Superior temporal gyrus (tissue), 1 donor: ENCODE measurements at regions not wholly inside any gene's neighbourhood (a gene's known extent, or its start where the extent isn't known, plus 50 kb on each side); places are given as distances from the start of the nearest gene placed in this dataset.
A peak's percentile ranks its signal among the peaks of the same experiment; 100 is the strongest.
"Not testable (repeated sequence)": the region's sequence is repeated elsewhere in the genome, so short reads cannot be mapped to it uniquely, and the experiment has no call there.

ENCODE experiments used
- DNase-seq: peaks from one replicate; pipeline ENCODE4 v3.0.0-alpha.2; 2016; ENCODE audit errors: extremely low spot score

DNA sequence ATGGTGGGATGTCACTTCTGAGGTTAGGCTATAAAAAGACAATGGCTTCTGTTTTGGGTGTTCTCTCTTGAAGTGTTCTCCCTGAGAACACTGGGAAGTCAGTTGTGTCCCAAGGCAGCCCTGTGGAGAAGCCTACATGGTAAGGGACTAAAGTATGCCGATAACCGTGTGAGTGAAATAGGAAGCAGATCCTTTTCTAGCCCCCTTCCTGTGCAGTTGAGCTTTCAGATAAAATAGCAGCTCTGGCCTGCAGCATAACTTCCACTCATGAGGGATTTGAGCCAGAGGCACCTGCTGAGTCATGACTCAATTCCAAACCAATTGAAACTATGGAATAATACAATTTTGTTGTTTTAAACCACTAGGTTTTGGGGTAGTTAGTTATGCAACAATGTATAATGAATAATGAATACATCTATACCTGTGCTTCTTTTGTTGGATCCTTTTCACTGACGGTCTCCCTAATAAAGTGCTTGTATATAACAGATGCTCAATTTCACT is 241.6 kb downstream of the TFAP2B start:
- no peak for DNase-seq

DNA sequence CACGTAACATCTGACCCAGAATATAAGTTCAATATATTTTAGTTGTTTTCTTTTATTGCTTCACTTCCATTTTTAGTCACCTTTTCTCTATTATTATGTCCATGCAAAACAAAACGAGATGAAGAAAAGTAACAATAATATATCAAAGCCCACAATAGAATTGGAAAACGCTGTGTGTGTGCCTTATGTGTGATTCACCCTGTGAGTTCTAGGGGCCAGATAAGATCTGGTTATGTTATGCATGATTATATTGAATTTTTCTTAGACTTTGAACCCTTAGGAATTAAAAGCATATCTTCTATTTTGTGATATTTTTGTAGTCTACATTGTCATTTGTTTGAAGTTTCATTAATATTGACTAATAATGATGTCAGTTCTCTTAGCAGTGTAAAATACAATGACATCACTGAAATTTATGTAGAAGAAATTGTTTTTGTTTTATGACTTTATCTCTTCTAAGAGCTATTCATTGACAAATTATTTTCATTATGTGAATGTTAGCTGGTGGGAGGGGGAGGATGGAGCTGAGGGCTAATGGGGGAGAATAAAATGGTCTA is 243.6 kb downstream of the TFAP2B start:
- DNase-seq: no peak

GRCh38 chr6:51077821-51078518 is 259.3 kb downstream of the TFAP2B start:
- no peak for DNase-seq

- DNase-seq: no peak
Observed at GRCh38 chr6:51090343-51090742, 271.7 kb downstream of the TFAP2B start.

DNA sequence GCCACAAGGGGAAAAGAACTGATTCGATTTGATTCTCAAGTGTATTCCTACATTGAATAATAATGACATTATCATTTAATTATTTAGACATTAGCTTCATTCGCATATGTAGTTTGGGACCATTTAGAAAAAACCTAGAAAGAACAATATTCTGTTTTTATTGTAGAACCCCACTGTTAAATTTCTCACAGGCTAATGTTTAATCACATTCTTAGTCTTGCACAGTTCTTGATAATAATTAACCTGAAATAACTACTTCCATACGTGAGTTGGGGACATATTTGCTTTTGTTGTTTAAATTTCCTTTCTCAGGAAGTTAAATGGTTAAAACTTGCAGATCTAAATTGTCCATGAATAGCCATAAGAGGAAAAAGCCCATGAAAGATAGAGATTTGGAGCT is 275.2 kb downstream of the TFAP2B start:
- DNase-seq: no peak

GRCh38 chr6:51094271-51094670 is 275.6 kb downstream of the TFAP2B start:
- no peak for DNase-seq

GRCh38 chr6:51098246-51098645 is 279.6 kb downstream of the TFAP2B start:
- no peak for DNase-seq

- no peak for DNase-seq
Observed at GRCh38 chr6:51098791-51099190, 280.1 kb downstream of the TFAP2B start.

- no peak for DNase-seq
Observed at GRCh38 chr6:51099201-51099600, 280.5 kb downstream of the TFAP2B start.

DNA sequence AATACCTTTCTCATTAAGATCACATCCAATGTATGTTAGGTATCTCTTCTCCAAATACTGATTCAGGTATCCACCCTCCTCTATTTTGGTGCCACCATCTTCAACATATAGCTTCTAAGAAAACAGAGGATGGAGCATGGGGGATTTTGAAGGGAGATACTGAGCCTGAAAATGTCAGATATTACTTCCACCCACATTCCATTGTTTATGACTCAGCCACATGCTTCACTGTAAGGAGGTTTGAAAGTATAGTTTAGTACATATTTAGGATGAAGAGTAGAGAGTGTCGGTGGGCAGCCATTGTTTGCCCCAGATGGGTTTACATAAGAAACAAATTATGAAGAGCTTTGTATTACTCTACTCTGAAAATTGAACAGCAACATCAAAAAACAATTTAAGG is 286.7 kb downstream of the TFAP2B start:
- DNase-seq: no peak

DNA sequence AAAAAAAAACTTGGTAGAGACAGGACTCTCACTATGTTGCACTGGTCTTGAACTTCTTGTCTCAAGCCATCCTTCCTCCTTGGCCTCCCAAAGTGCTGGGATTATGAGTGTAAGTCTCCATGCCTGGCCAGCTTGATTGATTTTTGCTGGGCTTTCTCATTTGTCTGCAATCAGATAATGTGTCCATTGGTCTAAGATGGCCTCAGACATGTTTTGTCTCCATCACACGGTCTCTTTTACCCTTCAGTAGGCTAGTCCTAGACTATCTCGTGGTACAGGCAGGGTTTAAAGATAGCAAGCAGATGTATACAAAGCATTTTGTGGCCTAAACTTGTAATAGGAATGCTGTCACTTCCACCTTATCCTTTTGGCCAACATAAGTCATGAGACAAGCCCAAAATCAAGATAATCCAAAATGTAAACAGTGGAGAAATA is 289.1 kb downstream of the TFAP2B start:
- no peak for DNase-seq

DNA sequence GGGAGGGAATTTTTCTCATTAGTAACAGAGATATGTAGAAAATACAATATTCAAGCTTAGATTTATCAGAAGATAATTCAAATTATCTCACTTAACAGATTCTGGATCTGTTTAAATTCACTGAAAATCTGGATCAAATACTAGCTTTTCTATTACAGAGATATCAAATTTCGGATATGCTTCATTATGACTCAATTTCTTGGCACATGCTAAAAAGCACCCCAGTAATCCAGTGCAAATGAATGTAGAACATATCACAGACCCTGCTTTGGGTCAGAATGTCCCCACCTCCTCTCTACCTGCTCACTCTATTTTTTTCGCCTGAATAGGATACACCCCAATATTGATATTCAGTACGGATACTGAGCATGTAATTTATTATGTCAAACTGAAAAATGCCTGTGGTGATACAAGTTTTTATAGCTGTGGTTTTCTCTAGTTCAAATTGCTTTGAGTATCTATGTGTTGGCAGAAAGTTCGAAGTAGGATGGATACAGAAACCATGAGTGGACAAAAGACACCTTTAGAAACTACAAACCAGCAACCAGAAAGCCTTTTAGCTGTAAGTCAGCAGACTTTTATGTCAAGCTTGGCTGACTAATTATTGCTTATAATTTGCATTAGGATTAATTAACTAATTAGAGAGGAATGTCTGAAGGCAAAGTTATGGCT is 290.0 kb downstream of the TFAP2B start:
- no peak for DNase-seq

GRCh38 chr6:51112731-51113130 is 294.1 kb downstream of the TFAP2B start:
- no peak for DNase-seq

GRCh38 chr6:51116723-51117122 is 298.1 kb downstream of the TFAP2B start:
- no peak for DNase-seq

GRCh38 chr6:51118792-51119191 is 300.1 kb downstream of the TFAP2B start:
- no peak for DNase-seq

- DNase-seq: no peak
Observed at GRCh38 chr6:51120016-51120415, 301.3 kb downstream of the TFAP2B start.

- not testable (repeated sequence) for DNase-seq
Observed at GRCh38 chr6:51121380-51121976, 302.8 kb downstream of the TFAP2B start.

- no peak for DNase-seq
Observed at GRCh38 chr6:51129043-51129442, 310.4 kb downstream of the TFAP2B start.

- DNase-seq: no peak
Observed at GRCh38 chr6:51137777-51138176, 319.1 kb downstream of the TFAP2B start.

GRCh38 chr6:51139950-51140385 is 321.3 kb downstream of the TFAP2B start:
- DNase-seq: peak; percentile 71

- DNase-seq: no peak
Observed at GRCh38 chr6:51141080-51141479, 322.4 kb downstream of the TFAP2B start.

DNA sequence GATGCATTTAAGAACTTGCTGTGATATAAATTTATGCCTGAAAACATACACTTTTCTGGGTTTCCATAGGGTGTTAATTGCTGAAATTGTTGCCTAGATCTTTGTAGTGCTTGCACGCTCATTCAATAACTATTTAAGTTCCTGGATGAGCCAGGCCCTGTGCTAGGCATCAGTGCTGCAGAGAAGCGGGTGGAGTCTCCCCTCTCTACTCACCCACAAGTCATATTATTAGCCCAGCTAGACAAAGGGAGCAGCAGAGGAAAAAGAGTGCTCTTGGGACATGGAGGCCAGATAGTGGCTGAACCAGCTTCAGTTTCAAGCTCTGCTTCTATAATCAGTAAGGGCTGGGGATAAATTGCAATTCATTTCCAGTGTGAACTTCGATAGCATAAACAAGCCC is 329.1 kb downstream of the TFAP2B start:
- DNase-seq: no peak

DNA sequence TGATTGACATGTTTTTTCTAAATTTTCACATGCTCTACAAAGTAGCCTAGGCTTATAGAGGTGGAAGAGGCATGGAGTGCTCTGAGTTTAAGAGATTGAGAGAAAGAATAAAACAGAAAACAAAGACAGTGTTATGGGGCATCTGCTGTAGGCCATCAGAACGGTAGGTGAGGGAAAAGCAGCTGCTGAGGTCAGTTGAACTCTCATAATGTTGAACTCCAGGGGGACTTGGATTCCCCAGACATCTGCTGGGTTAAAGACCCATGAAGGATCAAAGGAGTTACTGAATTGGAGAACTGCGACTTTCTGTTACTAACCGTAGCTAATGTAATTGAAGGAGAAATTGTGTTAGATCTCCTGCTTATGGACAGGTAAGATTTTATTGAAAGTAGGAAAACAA is 333.9 kb downstream of the TFAP2B start:
- no peak for DNase-seq
